ENCODE measurements at regions not wholly inside any gene's neighbourhood (a gene's known extent, or its start where the extent isn't known, plus 50 kb on each side); places are given as distances from the start of the nearest gene placed in this dataset.

DNA sequence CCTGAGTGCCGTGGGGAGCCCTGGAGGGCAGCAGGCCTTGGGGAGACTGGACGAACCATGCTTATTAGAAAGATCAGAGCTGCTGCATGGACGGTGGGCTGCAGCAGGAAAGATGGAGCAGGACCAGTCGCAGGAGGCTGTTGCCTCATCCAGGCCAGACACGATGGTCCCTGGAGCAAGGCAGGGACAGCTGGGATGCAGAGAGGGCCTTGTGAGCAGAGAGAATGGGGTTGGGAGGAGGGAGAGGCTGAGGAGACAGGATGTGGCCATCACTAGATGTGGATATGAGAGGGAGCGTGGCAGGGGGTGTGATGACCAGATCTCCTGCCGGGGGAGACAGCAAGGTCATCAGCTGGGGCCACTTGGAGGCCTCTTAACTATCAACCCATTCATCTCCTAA, 727.6 kb downstream of the PTPRU start:
- ATAC-seq = no peak
- DNase-seq (ENCODE audit: missing footprints) = no peak
- intact Hi-C loops (cut with DNase I) = no loop called here

DNA sequence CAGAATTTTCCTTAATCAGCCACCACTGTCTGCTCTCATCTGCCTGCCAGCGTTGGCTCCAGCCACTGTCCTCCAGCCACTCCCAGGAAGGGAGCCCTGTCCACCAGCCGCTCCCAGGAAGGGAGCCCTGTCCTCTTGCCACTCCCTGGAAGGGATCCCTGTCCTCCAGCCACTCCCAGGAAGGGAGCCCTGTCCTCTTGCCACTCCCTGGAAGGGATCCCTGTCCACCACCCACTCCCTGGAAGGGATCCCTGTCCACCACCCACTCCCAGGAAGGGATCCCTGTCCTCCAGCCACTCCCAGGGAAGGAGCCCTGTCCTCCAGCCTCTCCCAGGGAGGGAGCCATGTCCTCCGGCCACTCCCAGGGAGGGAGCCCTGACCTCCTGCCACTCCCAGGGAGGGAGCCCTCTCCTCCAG, 726.5 kb downstream of the PTPRU start:
- no peak for DNase-seq (ENCODE audit: missing footprints)
- intact Hi-C loops (cut with DNase I) = no loop called here
- no peak for ATAC-seq

DNA sequence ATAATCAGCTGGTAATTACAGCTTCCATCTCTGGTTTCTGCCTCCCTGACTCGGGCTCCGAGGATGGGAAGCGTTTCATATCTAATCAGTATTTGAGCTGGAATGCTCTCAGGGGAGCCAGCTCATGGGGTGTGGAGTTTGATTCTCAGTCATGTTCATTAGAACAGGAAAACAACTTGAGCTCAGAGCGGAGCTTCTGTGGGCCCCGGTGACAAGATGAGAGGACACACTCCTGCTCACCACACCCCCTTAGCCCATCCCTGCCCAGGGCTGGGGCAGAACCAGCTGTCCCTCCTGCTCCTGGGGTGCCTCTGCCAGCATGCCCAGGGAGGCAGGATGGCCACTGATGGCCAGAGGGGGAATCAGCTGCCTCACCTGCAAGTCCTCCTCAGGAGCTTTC, 726.0 kb downstream of the PTPRU start:
- ATAC-seq (no peak), DNase-seq (ENCODE audit: missing footprints) (no peak)
- intact Hi-C loops (cut with DNase I) = no loop called here

DNA sequence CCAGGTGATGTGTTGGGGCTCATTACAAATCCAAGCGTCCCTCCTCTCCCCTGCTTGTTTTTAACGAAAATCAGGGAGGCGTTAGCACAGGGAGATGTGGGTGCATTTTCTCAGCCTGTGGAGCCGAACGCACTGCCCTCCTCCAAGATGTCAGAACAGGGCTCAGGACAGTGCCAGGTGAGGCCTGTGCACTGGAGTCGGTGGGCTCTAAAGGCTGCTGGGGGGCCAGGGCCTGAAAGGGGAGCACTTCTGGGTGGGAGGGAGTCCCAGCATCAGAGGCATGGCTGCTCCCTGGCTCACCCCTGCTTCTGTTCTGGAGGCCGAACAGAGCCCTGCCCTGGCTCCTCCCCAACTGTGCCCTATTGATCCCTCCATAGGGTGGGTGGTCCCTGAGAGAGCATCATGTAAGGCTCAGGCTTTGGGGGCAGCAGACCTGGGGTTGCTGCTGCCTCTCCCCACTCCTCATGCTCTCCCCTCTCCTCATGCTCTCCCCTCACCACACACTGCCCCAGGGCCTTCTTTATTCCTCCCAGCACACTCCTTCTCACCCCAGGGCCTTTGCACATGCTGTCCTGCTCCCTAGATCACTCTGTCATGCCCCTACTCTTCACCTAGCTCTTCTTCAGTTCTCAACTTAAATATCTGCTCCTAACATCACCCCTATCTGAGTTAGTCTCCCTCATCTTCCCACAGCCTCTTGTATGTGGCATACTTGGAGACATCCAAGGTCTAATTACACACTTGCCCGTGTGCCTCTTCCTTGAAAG, 725.2 kb downstream of the PTPRU start:
- no peak for ATAC-seq
- intact Hi-C loops (cut with DNase I) = no loop called here

DNA sequence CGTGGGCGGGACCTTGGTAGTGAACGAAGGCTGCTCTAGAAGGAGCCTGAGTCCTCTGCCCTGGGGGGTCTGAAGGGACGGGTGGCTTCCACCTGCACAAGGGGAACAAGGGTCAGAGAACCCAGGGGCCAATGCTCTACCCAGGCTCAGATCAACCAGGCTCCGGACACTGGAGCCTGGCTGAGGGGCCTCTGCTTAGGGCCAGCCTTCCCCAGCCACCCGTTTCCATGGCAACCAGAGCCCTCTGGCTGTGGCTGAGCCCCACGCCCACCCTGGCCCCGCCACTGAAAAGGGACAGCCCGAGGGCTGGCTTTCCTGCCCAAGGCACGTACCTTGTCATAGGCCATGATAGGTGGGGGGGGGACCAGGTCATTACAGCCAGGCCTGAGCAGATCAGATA, 724.6 kb downstream of the PTPRU start:
- ATAC-seq (no peak), DNase-seq (ENCODE audit: missing footprints) (no peak)
- intact Hi-C loops (cut with DNase I) = no loop called here

More for the DNA sequence above, 725.2 kb downstream of the PTPRU start:
- DNase-seq (ENCODE audit: missing footprints) = no peak

DNA sequence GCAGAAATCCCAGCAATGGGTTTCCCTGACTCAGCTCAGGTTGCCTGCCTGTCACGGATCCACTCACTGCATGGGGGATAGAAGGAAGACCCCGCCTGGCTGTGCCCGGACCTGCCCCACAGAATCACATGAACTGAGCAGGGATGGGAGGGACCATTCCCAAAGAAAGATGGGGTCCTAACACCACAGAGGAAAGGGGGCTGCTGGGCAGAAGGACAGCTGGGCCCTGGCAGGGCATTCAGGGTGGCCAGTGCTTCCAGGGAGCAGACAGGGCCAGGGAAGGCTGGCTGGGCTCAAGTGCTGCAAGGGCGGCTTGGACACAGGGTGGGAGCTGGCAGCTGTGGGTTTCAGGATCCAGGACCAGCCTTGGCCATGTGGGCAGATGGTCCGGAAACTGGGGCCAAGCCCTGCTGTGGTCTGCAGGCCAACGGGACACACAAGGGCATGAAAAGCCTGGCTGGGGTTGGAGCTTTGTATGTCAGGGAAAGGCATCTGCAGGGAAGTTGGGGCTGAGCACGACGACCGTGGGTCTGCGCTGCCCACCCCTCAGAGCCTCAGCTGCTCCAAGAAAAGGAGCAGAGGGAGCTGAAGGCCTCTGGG, 723.9 kb downstream of the PTPRU start:
- no peak for DNase-seq (ENCODE audit: missing footprints)
- intact Hi-C loops (cut with DNase I) = no loop called here
- ATAC-seq = no peak

DNA sequence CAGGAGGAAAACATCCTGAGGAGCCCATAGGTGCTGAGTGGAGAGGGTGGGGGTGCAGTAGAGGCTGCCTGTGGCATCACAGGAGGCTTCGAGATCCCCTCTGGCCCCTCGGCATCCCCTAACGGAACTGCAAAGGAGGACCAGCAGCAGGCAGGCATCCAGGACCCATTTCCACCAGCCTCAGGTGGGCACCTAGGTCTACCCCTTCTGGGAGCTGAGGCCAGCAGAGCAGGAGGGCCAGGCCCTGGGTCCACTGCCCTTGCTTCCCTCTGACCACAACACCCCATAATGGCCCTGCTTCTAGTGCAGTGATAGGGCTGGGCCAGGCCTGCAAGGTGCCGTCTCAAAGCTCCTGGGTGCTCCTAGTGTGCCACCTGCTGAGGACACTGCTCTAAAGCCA, 723.0 kb downstream of the PTPRU start:
- intact Hi-C loops (cut with DNase I) = no loop called here
- ATAC-seq = no peak
- no peak for DNase-seq (ENCODE audit: missing footprints)

DNA sequence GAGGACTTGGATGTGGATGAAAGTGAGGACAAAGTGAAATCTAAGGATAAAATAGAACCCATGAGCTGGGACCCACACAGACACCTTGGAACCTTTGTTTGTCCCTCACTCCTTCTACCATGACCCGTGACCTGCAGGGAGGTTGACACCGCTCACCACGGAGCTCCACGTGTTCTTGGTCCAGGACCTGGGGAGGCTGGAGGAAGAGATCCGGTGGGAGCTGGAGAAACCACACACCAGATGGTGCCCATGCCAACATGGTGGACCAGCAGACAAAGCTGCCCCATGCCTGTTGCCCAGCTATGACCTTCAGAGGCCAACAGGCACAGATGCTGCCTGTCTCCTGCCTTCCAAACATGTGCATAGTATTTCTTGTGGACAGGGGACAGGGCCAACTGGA, 721.9 kb downstream of the PTPRU start:
- ATAC-seq (no peak), DNase-seq (ENCODE audit: missing footprints) (no peak)
- intact Hi-C loops (cut with DNase I) = no loop called here

DNA sequence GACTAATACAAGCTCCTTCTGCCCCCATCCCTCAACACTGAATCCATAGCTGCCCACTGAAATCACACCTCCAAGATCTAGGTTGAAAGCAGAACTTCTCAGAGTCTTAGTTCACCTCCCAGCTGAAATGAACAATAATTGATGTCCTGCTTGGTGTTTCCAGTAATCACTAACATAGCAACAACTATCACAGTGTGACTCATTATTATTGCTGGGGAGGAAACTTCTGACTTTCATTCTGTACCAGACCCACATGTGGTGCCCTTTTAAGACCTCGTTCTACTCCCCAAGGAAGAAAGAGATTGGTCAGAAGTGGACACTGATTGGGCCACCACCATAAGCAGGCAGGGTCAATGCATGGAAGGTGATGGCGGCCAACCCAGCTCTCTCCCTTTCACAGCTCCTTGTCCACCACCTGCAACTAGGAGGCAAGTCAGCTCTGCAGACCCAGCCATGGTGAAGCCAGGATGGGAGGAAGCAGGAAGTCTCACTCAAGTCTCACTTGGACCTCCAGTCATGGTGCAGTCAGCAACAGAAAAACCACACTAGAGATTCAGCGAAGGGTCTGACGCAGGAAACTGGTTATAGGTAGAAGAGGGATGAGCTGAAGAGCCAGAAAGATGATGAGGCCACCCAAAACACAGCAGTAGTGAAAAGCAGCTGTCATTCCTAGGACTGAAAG, 720.2 kb downstream of the PTPRU start:
- ATAC-seq (no peak), DNase-seq (ENCODE audit: missing footprints) (no peak)
- intact Hi-C loops (cut with DNase I) = no loop called here

DNA sequence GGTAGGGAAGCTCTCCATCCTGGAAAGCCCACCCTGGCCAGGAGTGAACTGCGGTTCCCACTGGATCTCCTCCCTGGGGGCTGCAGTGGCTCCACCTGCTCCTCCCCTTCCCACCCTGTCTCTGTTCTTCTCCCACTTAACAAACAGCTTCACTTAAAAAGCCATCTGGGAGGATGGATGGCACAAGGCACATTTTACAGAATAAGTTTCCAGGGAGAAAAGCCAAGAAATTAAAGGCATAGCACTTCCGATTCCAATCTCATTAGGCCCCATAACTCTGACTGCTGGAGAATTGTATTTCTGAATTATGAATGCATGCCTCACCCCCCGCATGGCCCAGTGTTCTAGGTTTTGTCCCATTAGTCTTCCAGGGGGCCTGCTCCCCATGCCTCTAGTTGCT, 718.3 kb downstream of the PTPRU start:
- ATAC-seq = no peak
- intact Hi-C loops (cut with DNase I) = no loop called here
- no peak for DNase-seq (ENCODE audit: missing footprints)

DNA sequence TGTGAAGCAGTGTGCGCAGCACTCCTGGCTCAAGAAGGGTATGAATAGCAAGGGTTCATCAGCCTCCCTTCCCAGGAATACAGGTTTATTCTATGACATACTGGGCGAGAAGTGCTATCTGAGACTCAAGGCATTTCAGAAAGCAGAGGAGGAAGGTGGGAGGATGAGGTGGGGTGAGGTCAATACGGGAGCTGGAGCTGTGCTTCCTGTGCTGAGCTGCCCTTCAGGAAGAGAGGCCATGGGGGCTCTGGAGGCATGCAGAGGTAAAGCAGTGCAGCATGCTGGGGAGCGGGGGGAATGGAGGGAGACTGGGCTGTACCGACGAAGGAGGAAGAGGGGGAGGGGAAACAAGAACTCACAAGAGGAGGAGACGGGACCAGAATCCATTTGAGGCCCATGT, 717.6 kb downstream of the PTPRU start:
- intact Hi-C loops (cut with DNase I) = no loop called here
- DNase-seq (ENCODE audit: missing footprints) = no peak

DNA sequence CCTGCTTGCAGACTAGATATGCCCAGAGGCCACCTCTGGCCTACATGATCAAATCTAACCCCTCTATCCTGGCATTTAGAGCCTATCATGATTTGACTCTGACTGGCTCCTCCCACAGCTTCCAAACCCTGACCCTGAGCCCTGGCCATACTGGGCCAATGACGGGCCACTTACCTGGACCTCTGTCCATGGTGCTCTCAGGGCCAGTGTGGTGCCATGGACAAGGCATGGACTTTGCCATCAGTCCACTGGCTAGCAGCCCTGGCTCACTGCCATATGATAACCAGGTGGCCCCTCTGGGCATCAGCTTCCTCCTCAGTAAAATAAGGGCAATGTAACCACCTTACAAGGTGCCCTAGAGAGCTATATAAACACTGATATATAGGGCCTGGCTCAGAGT, 713.4 kb downstream of the PTPRU start:
- intact Hi-C loops (cut with DNase I) = no loop called here
- no peak for DNase-seq (ENCODE audit: missing footprints)
- ATAC-seq = no peak

More for the DNA sequence above, 717.6 kb downstream of the PTPRU start:
- no peak for ATAC-seq

DNA sequence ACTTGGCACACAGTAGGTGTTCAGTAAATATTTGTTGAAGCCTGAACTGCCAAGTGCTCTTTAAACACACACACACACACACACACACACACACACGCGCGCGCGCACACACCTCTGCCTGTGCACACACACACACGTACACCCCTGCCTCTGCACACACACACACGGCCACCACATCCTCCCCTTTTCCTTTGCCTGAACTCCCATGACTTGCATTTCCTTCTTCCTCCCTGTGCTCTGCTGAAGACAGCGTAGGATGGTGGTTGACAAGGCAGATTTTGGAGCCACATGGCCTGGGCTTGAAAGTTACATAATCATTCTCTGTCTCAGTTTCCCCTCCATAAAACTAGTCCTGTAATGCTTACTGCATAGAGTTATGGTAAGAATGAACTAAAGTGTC, 712.3 kb downstream of the PTPRU start:
- ATAC-seq (no peak), DNase-seq (ENCODE audit: missing footprints) (no peak)
- intact Hi-C loops (cut with DNase I) = no loop called here

DNA sequence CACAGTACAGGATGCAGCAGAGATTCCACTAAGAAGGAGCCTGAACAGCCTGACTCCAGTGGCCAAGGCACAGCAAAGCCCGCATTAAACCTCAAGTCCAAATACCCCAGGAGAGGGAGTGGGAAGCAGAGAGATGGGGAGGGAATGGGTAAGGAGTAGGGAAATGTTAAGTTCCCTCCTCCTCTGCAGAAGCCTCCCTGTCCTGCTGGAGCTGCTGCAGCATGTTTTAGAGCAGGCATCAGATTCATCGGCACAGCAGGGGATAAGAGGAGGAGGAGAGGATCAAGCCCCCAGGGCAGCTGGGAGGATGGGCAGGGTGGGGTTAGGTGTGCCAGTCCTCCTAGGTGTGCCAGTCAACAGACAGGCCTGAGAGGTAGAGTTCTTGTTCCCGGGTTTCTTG, 709.7 kb downstream of the PTPRU start:
- no peak for ATAC-seq
- intact Hi-C loops (cut with DNase I) = no loop called here
- no peak for DNase-seq (ENCODE audit: missing footprints)

DNA sequence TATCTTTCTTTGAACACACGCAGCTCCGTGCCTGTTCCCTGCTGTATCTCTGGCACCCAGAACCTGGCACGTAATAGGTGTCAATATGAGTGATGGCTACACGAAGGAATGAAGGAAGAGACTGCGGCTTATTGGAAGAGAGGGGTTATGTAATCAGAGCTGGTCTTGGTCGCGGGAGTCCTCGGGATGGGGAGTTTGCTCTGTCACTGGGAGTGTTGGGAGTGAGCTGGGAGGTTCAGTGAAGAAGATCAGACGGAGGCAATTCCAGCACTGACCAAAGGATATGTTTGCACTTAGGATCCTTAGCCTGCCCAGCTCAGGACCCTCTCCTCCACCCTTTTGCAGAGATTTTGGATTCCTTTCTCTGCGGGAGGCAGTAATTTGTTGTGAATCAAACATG, 709.1 kb downstream of the PTPRU start:
- intact Hi-C loops (cut with DNase I) = no loop called here
- ATAC-seq (no peak), DNase-seq (ENCODE audit: missing footprints) (no peak)

DNA sequence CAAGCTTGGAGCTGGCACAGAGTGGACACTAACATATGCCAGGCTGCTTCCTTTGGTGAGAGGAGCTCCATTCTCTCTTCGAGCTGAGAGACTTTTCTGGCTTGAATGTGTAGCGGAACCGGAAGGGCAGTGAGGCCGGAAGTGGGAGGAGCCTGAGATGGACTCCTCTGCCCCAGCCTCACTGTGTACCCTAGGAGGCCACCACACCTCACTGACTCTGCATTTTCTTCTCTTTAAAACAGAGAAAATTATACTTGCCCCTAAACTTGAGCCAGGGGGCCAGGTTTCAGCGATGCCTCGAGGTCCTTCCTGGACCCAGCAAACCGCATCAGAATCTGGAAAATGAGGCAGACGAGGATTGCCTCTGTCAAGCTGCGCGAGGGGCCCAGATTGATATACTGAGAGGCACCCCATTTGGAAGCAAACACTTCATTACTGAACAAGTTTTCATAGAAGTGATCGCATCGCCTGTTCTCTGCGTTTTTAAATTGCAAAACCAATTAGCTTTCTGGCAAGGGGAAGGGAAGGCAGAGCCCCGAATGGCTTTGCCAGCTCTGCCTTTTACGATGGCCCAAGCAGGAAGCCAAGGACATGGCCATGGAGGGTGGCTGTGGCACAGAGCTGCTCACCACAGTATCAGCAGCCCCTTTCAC, 708.1 kb downstream of the PTPRU start:
- no peak for ATAC-seq
- intact Hi-C loops (cut with DNase I) = no loop called here

DNA sequence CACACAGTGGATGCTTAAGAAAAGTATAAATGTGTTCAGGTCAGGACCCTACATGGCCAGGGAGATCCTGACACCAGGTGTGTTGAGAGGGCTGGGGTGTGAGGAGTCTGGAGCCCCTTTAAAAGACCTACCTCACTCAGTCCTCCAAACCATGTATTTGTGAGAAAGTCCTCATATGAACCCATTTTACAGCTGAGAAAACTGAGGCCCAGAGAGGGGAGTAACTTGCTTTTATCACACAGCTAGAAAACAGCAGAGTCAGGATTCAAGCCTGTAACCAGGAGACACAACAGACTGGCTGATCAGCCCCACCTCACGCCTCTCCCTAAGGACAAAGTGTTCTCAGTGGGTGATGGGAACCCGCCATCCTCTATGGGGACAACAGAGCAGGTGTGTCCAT, 706.7 kb downstream of the PTPRU start:
- DNase-seq (ENCODE audit: missing footprints) (no peak), ATAC-seq (no peak)
- intact Hi-C loops (cut with DNase I) = no loop called here

More for the DNA sequence above, 708.1 kb downstream of the PTPRU start:
- no peak for DNase-seq (ENCODE audit: missing footprints)

DNA sequence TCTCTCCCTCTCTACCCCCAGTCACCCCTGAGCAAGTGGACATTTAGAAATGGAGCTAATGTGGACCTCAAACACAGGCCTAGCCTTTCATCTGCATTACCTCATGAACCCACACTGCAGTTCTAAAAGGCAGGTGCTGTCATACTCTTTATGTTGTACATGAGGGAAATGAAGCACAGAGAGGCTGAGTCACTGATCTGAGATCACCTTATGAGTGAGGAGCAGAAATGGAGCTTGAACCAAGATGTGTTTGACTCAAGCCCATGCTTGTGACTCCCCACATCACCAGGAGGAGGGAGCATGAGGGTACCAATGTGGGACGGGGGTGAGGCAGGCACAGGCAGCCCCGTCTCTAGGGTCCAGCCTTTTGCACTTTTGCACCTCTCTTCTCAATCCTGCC, 702.8 kb downstream of the PTPRU start:
- no peak for ATAC-seq
- DNase-seq (ENCODE audit: missing footprints) = no peak
- intact Hi-C loops (cut with DNase I) = no loop called here

DNA sequence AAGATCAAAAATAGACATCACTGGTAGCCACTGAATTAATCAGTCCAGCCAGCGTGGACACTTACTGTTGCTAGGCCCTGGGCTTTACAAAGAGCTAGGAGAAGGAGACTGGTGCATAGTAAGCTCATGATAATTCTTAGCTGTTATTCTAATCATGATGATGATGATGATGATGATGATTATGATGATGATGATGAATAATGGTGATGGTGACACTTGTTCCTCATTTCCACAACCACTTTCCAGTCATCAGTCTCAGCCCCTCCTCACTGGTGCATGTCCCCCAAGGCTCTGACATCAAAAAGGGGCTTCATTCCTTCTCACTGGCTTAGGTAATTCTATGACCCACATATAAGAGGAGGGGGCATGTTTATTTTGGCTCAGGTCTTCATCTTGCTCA, 701.0 kb downstream of the PTPRU start:
- no peak for DNase-seq (ENCODE audit: missing footprints)
- intact Hi-C loops (cut with DNase I) = no loop called here
- ATAC-seq = no peak

DNA sequence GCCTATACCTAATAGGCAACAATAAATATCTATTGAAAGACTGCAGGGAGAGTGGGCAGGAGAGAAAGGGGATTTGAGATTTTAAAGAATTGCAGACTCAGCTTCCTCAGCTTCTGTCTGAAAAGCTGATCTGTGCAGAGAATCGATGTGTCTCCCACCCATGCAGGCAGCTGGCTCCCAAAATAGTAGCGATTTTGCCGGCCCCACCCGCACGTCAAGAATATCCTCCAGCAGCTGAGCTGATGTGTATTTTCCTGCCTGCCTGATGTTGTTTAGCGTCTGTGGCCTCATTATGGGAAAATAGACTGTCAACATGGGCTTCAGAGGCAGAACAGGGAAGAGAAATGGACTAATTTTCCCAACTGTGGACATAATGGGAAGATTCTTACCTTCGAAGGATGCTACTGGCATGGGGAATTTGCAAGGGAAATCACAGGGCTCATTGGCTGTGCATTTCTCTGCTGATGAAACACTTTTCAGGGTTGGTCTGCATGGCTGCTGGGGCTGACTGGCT, 699.8 kb downstream of the PTPRU start:
- DNase-seq (ENCODE audit: missing footprints) (no peak), ATAC-seq (no peak)
- intact Hi-C loops (cut with DNase I) = no loop called here
